Testis (tissue), 2 donors: ENCODE measurements at regions not wholly inside any gene's neighbourhood (a gene's known extent, or its start where the extent isn't known, plus 50 kb on each side); places are given as distances from the start of the nearest gene placed in this dataset.

Experiments used
- POLR2A ChIP-seq: fragments of 450-650 bp; IDR thresholded peaks from one replicate; pipeline ENCODE4 v1.6.1; 2017; ENCODE audit warnings: antibody characterized with exemption, mild to moderate bottlenecking, moderate library complexity
- TF ChIP-seq, protein P1 (sequence below), 3 experiments: fragments of 450-650 bp in 2 of 3; fragments of 200-600 bp in 1 of 3; sonication (generic) in 1 of 3; IDR thresholded peaks; one replicate each; pipeline ENCODE4 v1.5.1; 2016 to 2019; ENCODE audit warnings: antibody characterized with exemption in 3 of 3, mild to moderate bottlenecking in 2 of 3, moderate library complexity in 1 of 3

DNA sequence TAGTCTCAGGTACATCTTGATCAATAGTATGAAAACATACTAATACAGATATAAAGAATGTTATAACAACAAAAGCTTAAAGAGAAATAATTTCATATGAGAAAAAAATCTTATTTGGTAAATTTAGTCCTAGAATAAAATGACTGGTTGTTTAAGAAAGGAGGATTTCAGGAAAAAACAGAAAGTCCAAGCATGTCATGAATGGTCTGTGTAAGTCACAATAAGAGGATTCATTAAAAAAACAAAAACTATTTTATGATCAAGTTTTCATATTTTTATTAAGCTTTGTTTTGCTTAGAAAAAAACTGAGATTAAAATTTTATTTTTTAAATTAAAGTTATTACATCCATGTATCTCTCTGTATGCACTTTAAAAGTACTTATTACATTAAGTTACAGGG, 353.9 kb upstream of the SPHKAP start:
- TF ChIP-seq, protein P1, sequence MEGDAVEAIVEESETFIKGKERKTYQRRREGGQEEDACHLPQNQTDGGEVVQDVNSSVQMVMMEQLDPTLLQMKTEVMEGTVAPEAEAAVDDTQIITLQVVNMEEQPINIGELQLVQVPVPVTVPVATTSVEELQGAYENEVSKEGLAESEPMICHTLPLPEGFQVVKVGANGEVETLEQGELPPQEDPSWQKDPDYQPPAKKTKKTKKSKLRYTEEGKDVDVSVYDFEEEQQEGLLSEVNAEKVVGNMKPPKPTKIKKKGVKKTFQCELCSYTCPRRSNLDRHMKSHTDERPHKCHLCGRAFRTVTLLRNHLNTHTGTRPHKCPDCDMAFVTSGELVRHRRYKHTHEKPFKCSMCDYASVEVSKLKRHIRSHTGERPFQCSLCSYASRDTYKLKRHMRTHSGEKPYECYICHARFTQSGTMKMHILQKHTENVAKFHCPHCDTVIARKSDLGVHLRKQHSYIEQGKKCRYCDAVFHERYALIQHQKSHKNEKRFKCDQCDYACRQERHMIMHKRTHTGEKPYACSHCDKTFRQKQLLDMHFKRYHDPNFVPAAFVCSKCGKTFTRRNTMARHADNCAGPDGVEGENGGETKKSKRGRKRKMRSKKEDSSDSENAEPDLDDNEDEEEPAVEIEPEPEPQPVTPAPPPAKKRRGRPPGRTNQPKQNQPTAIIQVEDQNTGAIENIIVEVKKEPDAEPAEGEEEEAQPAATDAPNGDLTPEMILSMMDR (IDR thresholded peaks at IDR 0.05), result no peak
- TF ChIP-seq POLR2A, result no peak
